Vagina (tissue), 2 donors: ENCODE measurements at regions not wholly inside any gene's neighbourhood (a gene's known extent, or its start where the extent isn't known, plus 50 kb on each side); places are given as distances from the start of the nearest gene placed in this dataset.
"Not testable (repeated sequence)": the region's sequence is repeated elsewhere in the genome, so short reads cannot be mapped to it uniquely, and the experiment has no call there.

Source experiments
- DNase-seq, 2 donors: peaks; one replicate each; pipeline ENCODE4 v3.0.0-alpha.2; 2017; ENCODE audit errors: extremely low spot score in 2 of 2
- H3K27ac ChIP-seq: fragments of 200-600 bp; sonication (generic); one replicate; pipeline ENCODE4 v1.5.1; 2019
- H3K27me3 ChIP-seq: fragments of 200-600 bp; sonication (generic); one replicate; pipeline ENCODE4 v1.5.1; 2019
- H3K36me3 ChIP-seq, 2 donors: fragments of 200-600 bp; sonication (generic); one replicate each; pipeline ENCODE4 v1.5.1; 2017 to 2019
- H3K4me1 ChIP-seq: fragments of 200-600 bp; sonication (generic); one replicate; pipeline ENCODE4 v1.5.1; 2019
- H3K4me3 ChIP-seq, 2 donors: fragments of 200-600 bp; sonication (generic); 1 replicate in 1 of 2; 2 replicates in 1 of 2; pipeline ENCODE4 v1.5.1; 2016 to 2019
- H3K9me3 ChIP-seq: fragments of 200-600 bp; sonication (generic); one replicate; pipeline ENCODE4 v1.5.1; 2019
- POLR2A ChIP-seq, 2 donors: fragments of 450-650 bp; IDR thresholded peaks; one replicate each; pipeline ENCODE4 v1.6.1; 2017; ENCODE audit warnings: antibody characterized with exemption in 2 of 2, mild to moderate bottlenecking in 2 of 2, moderate library complexity in 2 of 2
- POLR2AphosphoS5 ChIP-seq, 2 donors: sonication (generic); formaldehyde crosslinking; IDR thresholded peaks; one replicate each; pipeline ENCODE4 v1.9.0; 2017; ENCODE audit warnings: antibody characterized with exemption in 2 of 2, mild to moderate bottlenecking in 2 of 2, low read depth in 1 of 2; ENCODE audit not compliant: insufficient read depth in 1 of 2
- intact Hi-C: fragments of 100-400 bp; cut with DNase I; formaldehyde crosslinking; loops from one replicate; pipeline ENCODE4 v1.15.1; 2023
- TF ChIP-seq, protein P1 (sequence below), 3 experiments: fragments of 450-650 bp in 2 of 3; fragments of 200-600 bp in 1 of 3; sonication (generic) in 1 of 3; IDR thresholded peaks; one replicate each; pipeline ENCODE4 v1.5.1; 2017 to 2019; ENCODE audit warnings: antibody characterized with exemption in 3 of 3, mild to moderate bottlenecking in 2 of 3, moderate library complexity in 2 of 3

DNA sequence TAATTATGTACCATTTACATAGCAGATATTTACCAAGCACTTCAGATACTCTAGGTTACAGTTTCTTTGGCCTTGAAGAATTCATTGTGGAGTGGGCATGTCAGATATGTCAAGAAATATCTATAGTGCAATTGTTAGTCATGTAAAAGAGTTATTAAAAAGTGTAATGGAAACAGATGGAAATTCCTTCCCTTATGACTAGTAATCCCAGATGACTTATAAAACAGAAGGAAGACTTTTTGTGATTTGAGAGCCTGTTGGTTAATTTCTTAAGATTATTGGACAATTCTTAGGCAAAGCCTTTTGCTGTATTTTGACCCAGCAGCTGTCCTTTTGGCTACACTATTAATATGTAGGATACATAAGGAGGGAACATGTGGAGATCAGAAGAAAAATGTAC lies 708.9 kb upstream of the NECTIN3 start:
- TF ChIP-seq POLR2AphosphoS5 (IDR thresholded peaks at IDR 0.05; ENCODE audit: insufficient read depth in 1 of 2, low read depth in 1 of 2) (no peak), POLR2A (IDR thresholded peaks at IDR 0.05) (no peak)
- TF ChIP-seq, protein P1, sequence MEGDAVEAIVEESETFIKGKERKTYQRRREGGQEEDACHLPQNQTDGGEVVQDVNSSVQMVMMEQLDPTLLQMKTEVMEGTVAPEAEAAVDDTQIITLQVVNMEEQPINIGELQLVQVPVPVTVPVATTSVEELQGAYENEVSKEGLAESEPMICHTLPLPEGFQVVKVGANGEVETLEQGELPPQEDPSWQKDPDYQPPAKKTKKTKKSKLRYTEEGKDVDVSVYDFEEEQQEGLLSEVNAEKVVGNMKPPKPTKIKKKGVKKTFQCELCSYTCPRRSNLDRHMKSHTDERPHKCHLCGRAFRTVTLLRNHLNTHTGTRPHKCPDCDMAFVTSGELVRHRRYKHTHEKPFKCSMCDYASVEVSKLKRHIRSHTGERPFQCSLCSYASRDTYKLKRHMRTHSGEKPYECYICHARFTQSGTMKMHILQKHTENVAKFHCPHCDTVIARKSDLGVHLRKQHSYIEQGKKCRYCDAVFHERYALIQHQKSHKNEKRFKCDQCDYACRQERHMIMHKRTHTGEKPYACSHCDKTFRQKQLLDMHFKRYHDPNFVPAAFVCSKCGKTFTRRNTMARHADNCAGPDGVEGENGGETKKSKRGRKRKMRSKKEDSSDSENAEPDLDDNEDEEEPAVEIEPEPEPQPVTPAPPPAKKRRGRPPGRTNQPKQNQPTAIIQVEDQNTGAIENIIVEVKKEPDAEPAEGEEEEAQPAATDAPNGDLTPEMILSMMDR (IDR thresholded peaks at IDR 0.05): no peak
- Histone ChIP-seq H3K4me3 (no peak overlapping the region), H3K27ac (no peak overlapping the region), H3K9me3 (no peaks in the 10 kb centered on the region), H3K4me1 (no peaks in the 10 kb centered on the region), H3K36me3 (no peaks in the 10 kb centered on the region), H3K27me3 (no peaks in the 10 kb centered on the region)
- DNase-seq: no peak
- intact Hi-C loops: no loop called here

DNA sequence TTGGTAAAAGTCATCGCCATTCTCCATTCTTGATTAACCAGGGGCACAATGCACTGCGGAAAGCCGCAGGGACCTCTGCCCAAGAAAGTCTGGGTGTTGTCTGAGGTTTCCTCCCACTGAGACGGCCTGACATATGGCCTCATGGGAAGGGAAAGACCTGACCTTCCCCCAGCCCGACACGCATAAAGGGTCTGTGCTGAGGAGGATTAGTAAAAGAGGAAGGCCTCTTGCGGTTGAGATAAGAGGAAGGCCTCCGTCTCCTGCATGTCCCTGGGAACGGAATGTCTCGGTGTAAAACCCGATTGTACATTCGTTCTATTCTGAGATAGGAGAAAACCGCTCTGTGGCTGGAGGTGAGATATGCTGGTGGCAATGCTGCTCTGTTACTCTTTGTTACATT lies 704.3 kb upstream of the NECTIN3 start:
- H3K4me1 ChIP-seq, H3K36me3 ChIP-seq, intact Hi-C loops, DNase-seq, H3K27me3 ChIP-seq, H3K9me3 ChIP-seq, H3K4me3 ChIP-seq, H3K27ac ChIP-seq: not testable (repeated sequence)

DNA sequence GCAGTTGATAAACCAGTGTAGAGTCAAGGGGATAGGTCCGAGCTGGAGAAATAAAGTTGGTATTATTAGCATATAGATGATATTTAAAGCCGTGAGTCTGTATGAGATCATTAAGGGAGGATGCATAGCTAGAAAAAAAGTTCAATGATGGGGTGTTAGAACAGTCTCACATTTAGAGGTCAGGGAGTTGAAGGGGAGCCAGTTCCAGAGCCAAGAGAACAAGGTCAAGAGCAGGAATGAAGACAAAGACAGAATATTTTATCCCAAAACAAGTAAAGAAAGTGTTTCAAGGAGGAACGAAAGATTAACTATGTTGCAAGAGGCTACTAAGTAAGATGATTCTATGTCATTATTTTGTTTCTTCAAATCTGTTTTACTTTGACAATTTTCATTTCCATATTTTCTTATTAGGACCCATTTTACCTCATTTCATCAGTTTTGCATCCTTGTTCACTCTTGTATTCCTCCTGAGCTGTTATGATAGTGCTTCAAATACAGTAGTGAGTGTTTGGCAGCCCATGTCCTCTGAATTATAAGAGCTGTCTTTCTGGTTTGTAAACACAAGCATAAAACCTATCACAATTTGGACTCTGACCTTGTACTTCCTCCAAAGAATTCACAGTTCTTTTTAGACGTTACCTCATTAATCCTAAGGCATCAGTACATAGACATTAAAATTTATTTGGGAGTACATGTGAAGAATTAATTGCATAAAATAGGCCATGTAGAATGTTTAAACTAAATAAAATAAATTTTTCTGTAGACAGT lies 695.7 kb upstream of the NECTIN3 start:
- Histone ChIP-seq H3K9me3 (no peaks in the 10 kb centered on the region), H3K4me3 (no peak overlapping the region), H3K27me3 (no peaks in the 10 kb centered on the region), H3K27ac (no peak overlapping the region), H3K4me1 (no peaks in the 10 kb centered on the region), H3K36me3 (no peaks in the 10 kb centered on the region)
- intact Hi-C loops: no loop called here
- TF ChIP-seq POLR2AphosphoS5 (IDR thresholded peaks at IDR 0.05; ENCODE audit: insufficient read depth in 1 of 2, low read depth in 1 of 2) (no peak), POLR2A (IDR thresholded peaks at IDR 0.05) (no peak)
- TF ChIP-seq, protein P1 (IDR thresholded peaks at IDR 0.05): no peak
- DNase-seq: no peak

DNA sequence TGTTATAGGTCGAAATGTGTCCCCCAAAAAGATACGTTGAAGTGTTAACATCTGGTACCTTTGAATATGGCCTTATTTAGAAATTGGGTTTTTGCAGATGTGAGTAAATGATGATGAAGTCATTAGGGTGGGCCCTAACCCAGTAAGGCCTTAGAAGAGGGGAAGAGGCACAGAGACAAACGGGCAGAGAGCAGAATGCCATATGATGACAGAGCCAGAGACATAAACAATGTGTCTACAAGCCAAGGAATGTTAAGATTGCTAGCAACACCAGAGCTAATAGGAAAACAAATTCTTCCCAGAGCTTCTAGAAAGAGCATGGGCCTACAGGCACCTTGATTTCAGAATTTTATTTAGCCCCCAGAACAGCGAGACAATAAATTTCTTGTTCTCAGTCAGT lies 693.1 kb upstream of the NECTIN3 start:
- Histone ChIP-seq H3K27me3 (no peaks in the 10 kb centered on the region), H3K9me3 (no peaks in the 10 kb centered on the region), H3K27ac (no peak overlapping the region), H3K4me1 (no peaks in the 10 kb centered on the region), H3K4me3 (no peak overlapping the region), H3K36me3 (no peaks in the 10 kb centered on the region)
- DNase-seq: no peak
- TF ChIP-seq, protein P1 (IDR thresholded peaks at IDR 0.05): no peak
- TF ChIP-seq POLR2AphosphoS5 (IDR thresholded peaks at IDR 0.05; ENCODE audit: insufficient read depth in 1 of 2, low read depth in 1 of 2): no peak
- TF ChIP-seq POLR2A (IDR thresholded peaks at IDR 0.05): no peak
- intact Hi-C loops: no loop called here

DNA sequence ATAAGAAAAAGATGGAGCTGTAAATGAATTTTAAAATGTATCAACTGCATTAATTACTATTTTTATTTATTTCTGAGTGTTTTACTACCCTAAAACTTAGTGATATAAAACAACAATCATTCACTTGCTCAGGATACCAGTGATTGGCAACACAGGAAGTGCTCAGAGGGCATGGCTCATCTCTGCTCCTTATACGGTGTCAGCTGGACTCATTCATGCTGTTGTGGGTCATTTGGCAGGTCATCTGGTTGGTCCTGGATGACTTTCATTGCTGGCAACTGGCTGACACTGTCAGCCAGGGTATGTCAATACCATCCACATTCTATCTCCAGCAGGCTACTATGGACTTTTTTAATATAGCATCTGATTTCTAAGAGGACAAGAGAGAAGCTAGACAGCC lies 689.6 kb upstream of the NECTIN3 start:
- Histone ChIP-seq H3K27ac (no peak overlapping the region), H3K36me3 (no peaks in the 10 kb centered on the region), H3K27me3 (no peaks in the 10 kb centered on the region), H3K9me3 (no peaks in the 10 kb centered on the region), H3K4me3 (no peak overlapping the region), H3K4me1 (no peaks in the 10 kb centered on the region)
- intact Hi-C loops: no loop called here
- TF ChIP-seq, protein P1 (IDR thresholded peaks at IDR 0.05): no peak
- TF ChIP-seq POLR2A (IDR thresholded peaks at IDR 0.05) (no peak), POLR2AphosphoS5 (IDR thresholded peaks at IDR 0.05; ENCODE audit: insufficient read depth in 1 of 2, low read depth in 1 of 2) (no peak)
- DNase-seq: no peak
